SU-DHL-6 (cell line): ENCODE measurements at regions not wholly inside any gene's neighbourhood (a gene's known extent, or its start where the extent isn't known, plus 50 kb on each side); places are given as distances from the start of the nearest gene placed in this dataset.

Source experiments
- CTCF ChIP-seq: fragments of 200-600 bp; sonication (generic); IDR thresholded peaks from one replicate; pipeline ENCODE4 v1.5.1; 2017; ENCODE audit warnings: antibody characterized with exemption, mild to moderate bottlenecking, low read length, moderate library complexity; ENCODE audit not compliant: insufficient read depth, poor library complexity, severe bottlenecking
- EZH2phosphoT487 ChIP-seq: fragments of 200-600 bp; sonication (generic), shearing (Covaris generic); conservative IDR thresholded peaks from 2 replicates; pipeline ENCODE4 v1.6.1; 2018; ENCODE audit warnings: mild to moderate bottlenecking, antibody characterized with exemption, low read length, moderate library complexity, mixed read lengths

DNA sequence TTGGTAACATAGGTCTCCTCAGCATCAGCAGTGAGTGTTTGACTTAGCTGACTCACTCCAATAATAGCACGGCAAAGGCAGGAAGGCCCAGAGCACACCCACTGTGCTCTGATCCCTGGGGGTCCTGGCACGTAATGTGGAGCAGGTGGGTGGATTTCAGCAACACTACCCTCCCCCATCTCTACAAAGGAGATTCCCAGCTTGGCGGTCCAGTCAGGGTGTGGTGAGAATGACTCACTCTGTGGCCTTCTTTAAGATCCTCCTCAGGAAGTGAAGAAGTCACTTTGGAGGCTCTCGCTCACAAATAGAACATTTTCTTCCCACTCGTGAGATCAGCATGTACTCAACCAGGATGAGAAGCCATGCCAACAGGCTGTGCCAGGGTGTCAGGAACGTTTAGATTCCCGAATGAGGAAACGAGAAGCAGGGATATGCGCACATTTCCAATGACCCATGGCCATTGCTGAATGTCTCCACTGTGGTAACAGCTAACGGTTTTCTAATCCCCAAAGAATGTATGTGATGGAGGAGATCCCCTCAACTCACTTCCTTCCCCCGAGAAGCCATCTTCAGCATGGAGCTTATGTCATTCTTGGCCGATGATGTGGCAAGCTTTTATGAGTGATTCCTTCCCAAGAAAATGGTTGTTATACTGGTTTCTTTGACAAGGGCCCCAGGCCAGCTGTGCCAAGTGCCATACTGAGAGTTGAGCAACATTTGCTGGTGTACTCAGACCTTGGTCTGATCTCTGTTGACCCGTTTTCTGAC lies 365.2 kb downstream of the C16orf95 start:
- no peak for TF ChIP-seq CTCF
- no peak for TF ChIP-seq EZH2phosphoT487
